ENCODE measurements at regions not wholly inside any gene's neighbourhood (a gene's known extent, or its start where the extent isn't known, plus 50 kb on each side); places are given as distances from the start of the nearest gene placed in this dataset.

DNA sequence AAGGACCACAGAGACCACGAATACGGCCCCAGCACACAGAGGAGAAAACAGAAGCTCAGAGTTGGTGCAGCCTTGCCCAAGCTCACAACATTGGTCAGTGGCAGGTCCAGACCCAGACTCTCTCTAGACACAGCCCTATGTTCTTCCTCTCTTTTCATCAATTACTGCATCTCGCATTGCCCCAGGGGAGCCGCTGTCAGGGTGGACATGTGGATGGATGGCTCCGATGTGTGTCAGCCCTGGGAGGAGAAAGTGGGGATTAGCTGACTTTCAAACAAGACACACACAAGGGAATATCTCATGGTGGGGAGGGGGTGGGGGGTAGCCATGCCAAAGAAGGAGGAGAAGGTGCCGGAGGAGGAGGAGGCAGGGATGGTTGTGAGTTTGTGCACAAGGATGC is 556.8 kb downstream of the NPHP4 start:
- WGBS, result 96% methylated on average over 6 of the region's 6 CpGs
- Histone ChIP-seq H3K9me3 (ENCODE audit: control insufficient read depth in 2 of 2, insufficient read depth in 1 of 2, low read length in 1 of 2) (no peaks in the 10 kb centered on the region), H3K27me3 (ENCODE audit: control insufficient read depth in 2 of 2, insufficient read depth in 1 of 2, low read length in 1 of 2) (no peaks in the 10 kb centered on the region), H3K4me3 (ENCODE audit: low read length in 2 of 2) (no peak overlapping the region), H3K27ac (ENCODE audit: low read depth in 1 of 2, low read length in 1 of 2) (no peak overlapping the region), H3K4me1 (ENCODE audit: control insufficient read depth in 2 of 2, insufficient read depth in 2 of 2, low read length in 2 of 2) (no peaks in the 10 kb centered on the region), H3K36me3 (ENCODE audit: control insufficient read depth in 2 of 2, insufficient read depth in 2 of 2, low read length in 1 of 2) (no peaks in the 10 kb centered on the region)
- no peak for DNase-seq (ENCODE audit: low read depth in 6 of 9, low spot score in 9 of 9)

DNA sequence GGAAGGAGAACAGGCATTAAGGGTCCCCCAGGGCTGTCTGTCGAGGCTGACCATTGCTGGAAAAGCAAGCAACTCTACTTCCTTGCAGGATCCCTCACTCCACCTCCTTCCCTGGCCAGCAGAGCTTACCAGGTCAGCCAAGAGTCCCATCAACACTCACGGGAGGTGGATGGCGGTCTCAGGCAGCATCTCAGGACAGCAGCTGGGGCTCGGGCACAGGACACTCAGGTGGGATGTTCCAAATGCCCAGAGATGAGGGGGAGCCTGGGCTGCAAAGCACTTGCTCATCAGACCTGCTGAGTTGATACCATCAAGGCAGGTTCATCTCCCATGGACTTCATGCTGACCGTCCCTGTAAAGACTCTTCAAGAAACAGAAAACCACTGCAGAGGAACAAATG is 559.8 kb downstream of the NPHP4 start:
- Histone ChIP-seq H3K36me3 (ENCODE audit: control insufficient read depth in 2 of 2, insufficient read depth in 2 of 2, low read length in 1 of 2) (no peaks in the 10 kb centered on the region), H3K27me3 (ENCODE audit: control insufficient read depth in 2 of 2, insufficient read depth in 1 of 2, low read length in 1 of 2) (no peaks in the 10 kb centered on the region), H3K27ac (ENCODE audit: low read depth in 1 of 2, low read length in 1 of 2) (no peak overlapping the region), H3K4me3 (ENCODE audit: low read length in 2 of 2) (no peak overlapping the region), H3K4me1 (ENCODE audit: control insufficient read depth in 2 of 2, insufficient read depth in 2 of 2, low read length in 2 of 2) (no peaks in the 10 kb centered on the region), H3K9me3 (ENCODE audit: control insufficient read depth in 2 of 2, insufficient read depth in 1 of 2, low read length in 1 of 2) (no peaks in the 10 kb centered on the region)
- no peak for DNase-seq (ENCODE audit: low read depth in 6 of 9, low spot score in 9 of 9)
- WGBS, result 83% methylated on average over 5 of the region's 5 CpGs

DNA sequence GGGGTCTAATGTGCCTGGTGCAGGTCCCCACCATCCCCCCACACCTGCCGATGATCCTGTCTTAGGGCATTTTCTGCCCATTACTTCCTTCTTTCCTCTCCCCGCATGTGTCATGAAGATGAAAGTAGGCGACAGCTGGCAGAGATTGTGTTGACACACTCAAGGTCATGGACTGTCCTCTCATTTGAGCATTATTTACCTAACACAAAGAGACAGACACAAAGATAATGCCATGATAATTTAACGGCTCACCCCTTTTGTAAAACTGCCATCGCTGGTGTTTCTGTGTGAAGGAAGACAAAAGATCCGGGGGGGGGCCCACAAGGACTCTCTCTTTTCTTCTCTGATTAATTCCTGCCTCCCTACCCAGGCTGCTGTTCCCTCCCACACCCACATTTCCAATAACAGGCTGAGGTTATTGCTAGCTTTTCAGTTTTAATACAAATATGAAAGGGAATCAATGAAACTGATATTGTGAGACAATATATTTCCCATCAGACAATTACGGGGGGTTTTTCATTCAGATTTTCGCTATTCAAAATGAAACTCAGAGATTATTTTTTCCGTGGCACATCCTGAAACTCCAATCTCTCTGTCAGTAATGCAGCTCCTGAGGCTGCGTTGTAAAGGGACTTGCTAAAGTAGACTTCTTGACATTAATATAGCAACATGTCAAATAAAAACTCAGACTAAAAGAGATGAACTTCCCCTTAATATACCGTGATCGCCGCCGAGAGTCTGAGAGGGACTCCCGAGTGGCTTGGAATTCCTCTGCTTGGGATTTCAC is 561.1 kb downstream of the NPHP4 start:
- no peaks in the 10 kb centered on the region for H3K36me3 ChIP-seq (ENCODE audit: control insufficient read depth in 2 of 2, insufficient read depth in 2 of 2, low read length in 1 of 2)
- 82% methylated on average over 15 of the region's 15 CpGs for WGBS
- no peak overlapping the region for H3K4me3 ChIP-seq (ENCODE audit: low read length in 2 of 2)
- H3K9me3 ChIP-seq (ENCODE audit: control insufficient read depth in 2 of 2, insufficient read depth in 1 of 2, low read length in 1 of 2), result no peaks in the 10 kb centered on the region
- no peaks in the 10 kb centered on the region for H3K27me3 ChIP-seq (ENCODE audit: control insufficient read depth in 2 of 2, insufficient read depth in 1 of 2, low read length in 1 of 2)
- no peaks in the 10 kb centered on the region for H3K4me1 ChIP-seq (ENCODE audit: control insufficient read depth in 2 of 2, insufficient read depth in 2 of 2, low read length in 2 of 2)
- no peak for DNase-seq (ENCODE audit: low read depth in 6 of 9, low spot score in 9 of 9)
- no peak overlapping the region for H3K27ac ChIP-seq (ENCODE audit: low read depth in 1 of 2, low read length in 1 of 2)

DNA sequence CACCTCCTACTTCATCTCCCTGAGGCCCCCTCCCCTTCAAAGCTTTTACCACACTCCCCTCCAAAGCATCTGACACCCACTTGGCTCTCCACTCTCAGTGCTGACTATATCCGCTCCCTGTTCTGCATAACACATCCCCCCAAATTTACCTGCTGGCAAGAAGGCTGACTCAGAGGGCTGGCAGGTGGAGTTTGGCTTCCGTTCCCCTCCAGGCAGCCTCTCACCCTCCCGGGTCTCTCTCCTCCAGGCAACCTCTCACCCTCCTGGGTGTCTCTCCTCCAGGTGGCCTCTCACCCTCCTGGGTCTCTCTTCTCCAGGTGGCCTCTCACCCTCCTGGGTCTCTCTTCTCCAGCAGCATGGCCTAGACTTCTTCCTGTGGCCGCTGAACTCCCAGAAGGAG is 562.1 kb downstream of the NPHP4 start:
- Histone ChIP-seq H3K27me3 (ENCODE audit: control insufficient read depth in 2 of 2, insufficient read depth in 1 of 2, low read length in 1 of 2) (peaks cover 0 to 2% of the 10 kb centered on the region in 2 donors), H3K4me3 (ENCODE audit: low read length in 2 of 2) (no peak overlapping the region), H3K4me1 (ENCODE audit: control insufficient read depth in 2 of 2, insufficient read depth in 2 of 2, low read length in 2 of 2) (no peaks in the 10 kb centered on the region), H3K9me3 (ENCODE audit: control insufficient read depth in 2 of 2, insufficient read depth in 1 of 2, low read length in 1 of 2) (no peaks in the 10 kb centered on the region), H3K36me3 (ENCODE audit: control insufficient read depth in 2 of 2, insufficient read depth in 2 of 2, low read length in 1 of 2) (no peaks in the 10 kb centered on the region), H3K27ac (ENCODE audit: low read depth in 1 of 2, low read length in 1 of 2) (no peak overlapping the region)
- DNase-seq (ENCODE audit: low read depth in 6 of 9, low spot score in 9 of 9), result no peak
- 90% methylated on average over 4 of the region's 4 CpGs for WGBS

DNA sequence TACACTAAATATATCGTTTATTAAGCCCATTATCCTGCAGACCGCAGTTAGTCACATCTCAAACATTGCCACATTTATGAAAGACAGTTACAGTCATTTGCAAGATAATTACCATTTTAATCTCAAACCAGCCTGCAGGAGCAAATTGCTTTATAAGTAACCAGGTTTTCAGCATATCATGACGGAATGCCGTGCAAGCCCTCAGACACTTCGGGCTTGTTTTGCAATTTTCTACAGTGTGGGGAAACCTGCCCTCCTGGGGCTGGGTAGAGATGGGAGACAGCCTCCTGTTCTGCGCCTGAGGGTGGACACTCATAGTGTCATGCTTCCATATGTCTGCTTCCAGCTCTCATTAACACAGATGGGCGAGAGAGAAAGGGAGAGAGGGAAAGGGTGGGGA is 563.9 kb downstream of the NPHP4 start:
- no peak for DNase-seq (ENCODE audit: low read depth in 6 of 9, low spot score in 9 of 9)

DNA sequence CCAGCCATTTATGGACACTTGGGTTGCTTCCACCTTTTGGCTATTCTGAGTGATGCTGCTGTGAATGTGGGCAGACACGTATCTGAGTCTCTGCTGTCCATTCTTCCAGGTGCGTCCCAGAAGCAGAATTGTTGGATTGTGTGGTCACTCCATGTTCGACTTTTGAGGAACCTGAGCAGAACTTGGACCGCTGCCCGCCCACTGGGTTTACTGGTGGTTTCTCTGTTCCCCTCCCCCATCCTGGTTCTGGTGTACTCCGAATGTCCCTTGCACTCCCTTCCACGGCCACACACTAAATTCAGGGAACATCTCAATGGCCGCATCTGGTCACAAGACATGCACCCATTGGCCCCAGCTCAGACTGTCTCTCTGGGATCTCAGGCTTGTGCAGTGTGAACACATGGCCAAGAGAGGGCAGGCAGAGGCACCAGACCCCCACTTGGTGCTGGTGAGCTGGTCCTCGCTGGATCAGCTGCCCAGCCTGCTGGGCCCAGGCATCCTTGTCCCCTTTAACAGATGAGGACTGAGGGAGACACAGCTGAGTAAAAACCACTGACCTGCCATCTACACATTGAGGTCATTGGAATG is 565.1 kb downstream of the NPHP4 start:
- no peaks in the 10 kb centered on the region for H3K4me1 ChIP-seq (ENCODE audit: control insufficient read depth in 2 of 2, insufficient read depth in 2 of 2, low read length in 2 of 2)
- no peaks in the 10 kb centered on the region for H3K9me3 ChIP-seq (ENCODE audit: control insufficient read depth in 2 of 2, insufficient read depth in 1 of 2, low read length in 1 of 2)
- H3K27me3 ChIP-seq (ENCODE audit: control insufficient read depth in 2 of 2, insufficient read depth in 1 of 2, low read length in 1 of 2), result peaks cover 0 to 2% of the 10 kb centered on the region in 2 donors
- 90% methylated on average over 9 of the region's 9 CpGs for WGBS
- no peak overlapping the region for H3K4me3 ChIP-seq (ENCODE audit: low read length in 2 of 2)
- no peak for DNase-seq (ENCODE audit: low read depth in 6 of 9, low spot score in 9 of 9)
- H3K27ac ChIP-seq (ENCODE audit: low read depth in 1 of 2, low read length in 1 of 2), result no peak overlapping the region
- no peaks in the 10 kb centered on the region for H3K36me3 ChIP-seq (ENCODE audit: control insufficient read depth in 2 of 2, insufficient read depth in 2 of 2, low read length in 1 of 2)

More for the DNA sequence above, 563.9 kb downstream of the NPHP4 start:
- no peak overlapping the region for H3K27ac ChIP-seq (ENCODE audit: low read depth in 1 of 2, low read length in 1 of 2)
- H3K4me1 ChIP-seq (ENCODE audit: control insufficient read depth in 2 of 2, insufficient read depth in 2 of 2, low read length in 2 of 2), result no peaks in the 10 kb centered on the region
- peaks cover 0 to 2% of the 10 kb centered on the region in 2 donors for H3K27me3 ChIP-seq (ENCODE audit: control insufficient read depth in 2 of 2, insufficient read depth in 1 of 2, low read length in 1 of 2)
- no peak overlapping the region for H3K4me3 ChIP-seq (ENCODE audit: low read length in 2 of 2)
- WGBS, result 88% methylated on average over 7 of the region's 7 CpGs
- H3K36me3 ChIP-seq (ENCODE audit: control insufficient read depth in 2 of 2, insufficient read depth in 2 of 2, low read length in 1 of 2), result no peaks in the 10 kb centered on the region
- no peaks in the 10 kb centered on the region for H3K9me3 ChIP-seq (ENCODE audit: control insufficient read depth in 2 of 2, insufficient read depth in 1 of 2, low read length in 1 of 2)

DNA sequence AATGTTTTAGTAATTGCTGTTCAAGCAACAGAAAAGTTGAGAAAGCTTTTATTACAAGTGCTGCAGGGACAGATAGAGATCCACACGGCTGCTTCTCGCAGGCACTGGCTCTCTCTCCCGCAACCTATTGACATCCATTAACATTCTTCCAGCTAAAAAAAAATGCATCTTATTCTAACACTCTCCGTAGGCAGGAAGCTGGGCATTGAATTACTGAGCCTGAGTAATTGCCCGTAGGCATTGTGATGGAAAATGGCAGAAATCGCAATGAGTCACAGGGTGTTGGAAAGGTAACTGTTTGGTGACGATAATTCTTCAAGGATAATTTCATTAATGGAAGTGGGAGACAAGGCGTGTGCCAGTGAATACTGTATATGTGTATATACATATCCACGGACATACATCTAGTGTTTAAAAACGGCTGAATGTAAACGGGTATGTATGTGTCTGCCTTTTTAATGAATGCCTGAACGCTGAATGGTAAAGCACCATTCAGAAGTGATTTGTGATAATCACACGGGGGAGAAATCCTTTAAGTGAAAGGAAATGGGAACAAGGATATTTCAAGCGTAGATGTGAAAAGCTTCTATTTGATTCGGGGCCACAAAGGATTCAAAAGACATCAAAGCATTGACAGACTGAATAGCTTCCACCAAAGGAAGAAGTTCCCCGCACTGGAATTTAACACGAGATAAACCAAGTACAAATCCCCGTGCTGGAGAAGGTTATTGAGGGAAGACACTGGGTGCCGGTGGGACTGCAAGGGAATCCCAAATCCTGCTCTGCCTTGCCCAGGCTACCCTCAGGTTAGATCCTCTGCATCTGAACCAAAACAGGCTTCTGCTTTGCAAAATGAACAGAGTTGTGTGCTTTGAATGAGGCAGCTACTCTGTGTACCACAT is 567.2 kb downstream of the NPHP4 start:
- DNase-seq (ENCODE audit: low read depth in 6 of 9, low spot score in 9 of 9), result no peak
- no peak overlapping the region for H3K4me3 ChIP-seq (ENCODE audit: low read length in 2 of 2)
- H3K4me1 ChIP-seq (ENCODE audit: control insufficient read depth in 2 of 2, insufficient read depth in 2 of 2, low read length in 2 of 2), result no peaks in the 10 kb centered on the region
- H3K36me3 ChIP-seq (ENCODE audit: control insufficient read depth in 2 of 2, insufficient read depth in 2 of 2, low read length in 1 of 2), result no peaks in the 10 kb centered on the region
- 40% methylated on average over 19 of the region's 19 CpGs for WGBS
- H3K27ac ChIP-seq (ENCODE audit: low read depth in 1 of 2, low read length in 1 of 2), result no peak overlapping the region
- peaks cover 0 to 2% of the 10 kb centered on the region in 2 donors for H3K27me3 ChIP-seq (ENCODE audit: control insufficient read depth in 2 of 2, insufficient read depth in 1 of 2, low read length in 1 of 2)
- no peaks in the 10 kb centered on the region for H3K9me3 ChIP-seq (ENCODE audit: control insufficient read depth in 2 of 2, insufficient read depth in 1 of 2, low read length in 1 of 2)

DNA sequence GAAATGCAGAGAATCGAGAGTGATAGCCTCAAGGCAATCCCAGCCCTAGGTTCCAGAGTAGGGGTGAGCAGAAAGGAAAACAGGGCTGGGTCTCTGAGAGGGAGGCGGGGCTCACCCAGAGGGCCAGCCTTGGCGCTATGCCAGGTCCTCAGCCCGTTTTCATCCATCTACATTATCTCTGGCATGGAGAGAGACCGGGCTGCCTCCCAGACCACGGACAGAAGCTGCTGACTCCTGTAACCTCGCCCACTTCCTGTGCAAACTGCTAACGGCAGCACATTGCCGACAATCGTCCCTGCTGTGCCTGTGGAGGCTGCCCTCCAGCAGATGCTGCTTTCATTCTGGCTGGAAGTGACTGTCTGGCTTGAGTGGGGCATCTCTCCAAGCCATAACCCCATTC is 569.1 kb downstream of the NPHP4 start:
- peaks cover 0 to 2% of the 10 kb centered on the region in 2 donors for H3K27me3 ChIP-seq (ENCODE audit: control insufficient read depth in 2 of 2, insufficient read depth in 1 of 2, low read length in 1 of 2)
- WGBS, result 26% methylated on average over 10 of the region's 10 CpGs

DNA sequence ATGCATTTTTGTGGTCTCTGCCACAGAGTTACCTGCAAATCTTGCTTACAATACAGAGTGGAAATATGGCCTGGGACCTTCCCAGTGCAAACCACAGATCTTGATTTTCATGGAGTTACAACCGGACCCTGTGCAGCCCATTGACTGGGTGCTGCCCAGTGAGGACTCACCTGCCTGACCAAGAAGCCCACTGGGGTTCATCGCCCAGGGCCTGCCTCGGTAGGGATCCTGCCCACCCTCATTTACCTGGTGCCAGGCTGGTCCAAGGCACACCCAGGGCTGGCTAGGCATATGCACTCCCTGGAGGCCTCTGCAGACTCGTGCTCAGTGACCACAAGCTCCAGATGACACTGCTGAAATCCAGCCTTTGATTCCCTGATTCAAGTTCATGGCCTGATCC is 572.7 kb downstream of the NPHP4 start:
- WGBS, result 89% methylated on average over 4 of the region's 4 CpGs
- DNase-seq (ENCODE audit: low read depth in 6 of 9, low spot score in 9 of 9), result no peak

More for the DNA sequence above, 569.1 kb downstream of the NPHP4 start:
- H3K27ac ChIP-seq (ENCODE audit: low read depth in 1 of 2, low read length in 1 of 2), result no peak overlapping the region
- H3K4me3 ChIP-seq (ENCODE audit: low read length in 2 of 2), result no peak overlapping the region
- H3K4me1 ChIP-seq (ENCODE audit: control insufficient read depth in 2 of 2, insufficient read depth in 2 of 2, low read length in 2 of 2), result no peaks in the 10 kb centered on the region
- no peaks in the 10 kb centered on the region for H3K9me3 ChIP-seq (ENCODE audit: control insufficient read depth in 2 of 2, insufficient read depth in 1 of 2, low read length in 1 of 2)
- no peaks in the 10 kb centered on the region for H3K36me3 ChIP-seq (ENCODE audit: control insufficient read depth in 2 of 2, insufficient read depth in 2 of 2, low read length in 1 of 2)
- DNase-seq (ENCODE audit: low read depth in 6 of 9, low spot score in 9 of 9), result no peak

More for the DNA sequence above, 572.7 kb downstream of the NPHP4 start:
- Histone ChIP-seq H3K4me3 (ENCODE audit: low read length in 2 of 2) (no peak overlapping the region), H3K9me3 (ENCODE audit: control insufficient read depth in 2 of 2, insufficient read depth in 1 of 2, low read length in 1 of 2) (no peaks in the 10 kb centered on the region), H3K27ac (ENCODE audit: low read depth in 1 of 2, low read length in 1 of 2) (no peak overlapping the region), H3K4me1 (ENCODE audit: control insufficient read depth in 2 of 2, insufficient read depth in 2 of 2, low read length in 2 of 2) (no peaks in the 10 kb centered on the region), H3K36me3 (ENCODE audit: control insufficient read depth in 2 of 2, insufficient read depth in 2 of 2, low read length in 1 of 2) (no peaks in the 10 kb centered on the region), H3K27me3 (ENCODE audit: control insufficient read depth in 2 of 2, insufficient read depth in 1 of 2, low read length in 1 of 2) (no peaks in the 10 kb centered on the region)

All from thymus (tissue), 11 donors.